Upper lobe of left lung (tissue), 4 donors: ENCODE measurements at regions not wholly inside any gene's neighbourhood (a gene's known extent, or its start where the extent isn't known, plus 50 kb on each side); places are given as distances from the start of the nearest gene placed in this dataset.

ENCODE experiments used
- POLR2AphosphoS5 ChIP-seq, 2 donors: sonication (generic); formaldehyde crosslinking; IDR thresholded peaks; one replicate each; pipeline ENCODE4 v1.5.1; 2017; ENCODE audit warnings: antibody characterized with exemption in 2 of 2
- TF ChIP-seq, protein P1 (sequence below), 6 experiments: fragments of 450-650 bp in 4 of 6; fragments of 200-600 bp in 2 of 6; sonication (generic) in 2 of 6; IDR thresholded peaks; one replicate each; pipeline ENCODE4 v1.5.1; 2016 to 2019; ENCODE audit warnings: antibody characterized with exemption in 6 of 6

DNA sequence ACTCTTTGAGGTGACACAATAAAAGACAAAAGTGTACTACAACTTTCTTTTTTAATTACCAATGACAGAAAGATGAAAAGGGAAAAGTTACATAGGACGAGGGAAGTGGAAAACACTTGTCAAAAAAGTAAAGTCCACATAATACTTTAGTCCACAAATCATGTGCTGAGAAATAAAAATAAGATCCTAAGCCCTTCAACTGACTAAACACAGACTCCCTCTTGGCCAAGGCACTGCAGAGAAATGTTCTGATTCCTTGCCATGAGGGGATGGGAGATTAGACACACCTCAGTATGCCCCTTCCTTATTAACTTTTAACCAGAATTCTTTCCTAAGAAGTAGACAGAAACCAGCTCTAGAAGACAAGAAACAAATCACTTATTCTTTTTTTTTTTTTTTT is 59.5 kb upstream of the TGFBR2 start:
- TF ChIP-seq, protein P1, sequence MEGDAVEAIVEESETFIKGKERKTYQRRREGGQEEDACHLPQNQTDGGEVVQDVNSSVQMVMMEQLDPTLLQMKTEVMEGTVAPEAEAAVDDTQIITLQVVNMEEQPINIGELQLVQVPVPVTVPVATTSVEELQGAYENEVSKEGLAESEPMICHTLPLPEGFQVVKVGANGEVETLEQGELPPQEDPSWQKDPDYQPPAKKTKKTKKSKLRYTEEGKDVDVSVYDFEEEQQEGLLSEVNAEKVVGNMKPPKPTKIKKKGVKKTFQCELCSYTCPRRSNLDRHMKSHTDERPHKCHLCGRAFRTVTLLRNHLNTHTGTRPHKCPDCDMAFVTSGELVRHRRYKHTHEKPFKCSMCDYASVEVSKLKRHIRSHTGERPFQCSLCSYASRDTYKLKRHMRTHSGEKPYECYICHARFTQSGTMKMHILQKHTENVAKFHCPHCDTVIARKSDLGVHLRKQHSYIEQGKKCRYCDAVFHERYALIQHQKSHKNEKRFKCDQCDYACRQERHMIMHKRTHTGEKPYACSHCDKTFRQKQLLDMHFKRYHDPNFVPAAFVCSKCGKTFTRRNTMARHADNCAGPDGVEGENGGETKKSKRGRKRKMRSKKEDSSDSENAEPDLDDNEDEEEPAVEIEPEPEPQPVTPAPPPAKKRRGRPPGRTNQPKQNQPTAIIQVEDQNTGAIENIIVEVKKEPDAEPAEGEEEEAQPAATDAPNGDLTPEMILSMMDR (IDR thresholded peaks at IDR 0.05), result no peak
- TF ChIP-seq POLR2AphosphoS5 (IDR thresholded peaks at IDR 0.05), result no peak
